Fibroblast of lung (primary cell): ENCODE measurements at regions not wholly inside any gene's neighbourhood (a gene's known extent, or its start where the extent isn't known, plus 50 kb on each side); places are given as distances from the start of the nearest gene placed in this dataset.

Experiments
- EZH2 ChIP-seq: IDR thresholded peaks from 2 replicates; pipeline ENCODE4 v1.5.1; 2012; ENCODE audit warnings: low read length, control low read depth, mild to moderate bottlenecking; ENCODE audit errors: missing control alignments
- TF ChIP-seq, protein P1 (sequence below), 2 donors: IDR thresholded peaks in 1 of 2; conservative IDR thresholded peaks in 1 of 2; 1 replicate in 1 of 2; 2 replicates in 1 of 2; pipeline ENCODE4 v1.5.1; 2011 to 2012; ENCODE audit warnings: low read length in 2 of 2, control low read depth in 1 of 2, inconsistent platforms in 1 of 2, low read depth in 1 of 2, mild to moderate bottlenecking in 1 of 2

- TF ChIP-seq, protein P1, sequence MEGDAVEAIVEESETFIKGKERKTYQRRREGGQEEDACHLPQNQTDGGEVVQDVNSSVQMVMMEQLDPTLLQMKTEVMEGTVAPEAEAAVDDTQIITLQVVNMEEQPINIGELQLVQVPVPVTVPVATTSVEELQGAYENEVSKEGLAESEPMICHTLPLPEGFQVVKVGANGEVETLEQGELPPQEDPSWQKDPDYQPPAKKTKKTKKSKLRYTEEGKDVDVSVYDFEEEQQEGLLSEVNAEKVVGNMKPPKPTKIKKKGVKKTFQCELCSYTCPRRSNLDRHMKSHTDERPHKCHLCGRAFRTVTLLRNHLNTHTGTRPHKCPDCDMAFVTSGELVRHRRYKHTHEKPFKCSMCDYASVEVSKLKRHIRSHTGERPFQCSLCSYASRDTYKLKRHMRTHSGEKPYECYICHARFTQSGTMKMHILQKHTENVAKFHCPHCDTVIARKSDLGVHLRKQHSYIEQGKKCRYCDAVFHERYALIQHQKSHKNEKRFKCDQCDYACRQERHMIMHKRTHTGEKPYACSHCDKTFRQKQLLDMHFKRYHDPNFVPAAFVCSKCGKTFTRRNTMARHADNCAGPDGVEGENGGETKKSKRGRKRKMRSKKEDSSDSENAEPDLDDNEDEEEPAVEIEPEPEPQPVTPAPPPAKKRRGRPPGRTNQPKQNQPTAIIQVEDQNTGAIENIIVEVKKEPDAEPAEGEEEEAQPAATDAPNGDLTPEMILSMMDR (conservative IDR thresholded peaks at IDR 0.05 in 1 of 2, IDR thresholded peaks at IDR 0.05 in 1 of 2; ENCODE audit: low read depth in 1 of 2, low read length in 2 of 2), result no peak
- TF ChIP-seq EZH2, result no peak
These were observed 606.1 kb downstream of the KIF4B start for GRCh38 chr5:155619688-155620087.
